ENCODE measurements at regions not wholly inside any gene's neighbourhood (a gene's known extent, or its start where the extent isn't known, plus 50 kb on each side); places are given as distances from the start of the nearest gene placed in this dataset.
A peak's percentile ranks its signal among the peaks of the same experiment; 100 is the strongest.

DNA sequence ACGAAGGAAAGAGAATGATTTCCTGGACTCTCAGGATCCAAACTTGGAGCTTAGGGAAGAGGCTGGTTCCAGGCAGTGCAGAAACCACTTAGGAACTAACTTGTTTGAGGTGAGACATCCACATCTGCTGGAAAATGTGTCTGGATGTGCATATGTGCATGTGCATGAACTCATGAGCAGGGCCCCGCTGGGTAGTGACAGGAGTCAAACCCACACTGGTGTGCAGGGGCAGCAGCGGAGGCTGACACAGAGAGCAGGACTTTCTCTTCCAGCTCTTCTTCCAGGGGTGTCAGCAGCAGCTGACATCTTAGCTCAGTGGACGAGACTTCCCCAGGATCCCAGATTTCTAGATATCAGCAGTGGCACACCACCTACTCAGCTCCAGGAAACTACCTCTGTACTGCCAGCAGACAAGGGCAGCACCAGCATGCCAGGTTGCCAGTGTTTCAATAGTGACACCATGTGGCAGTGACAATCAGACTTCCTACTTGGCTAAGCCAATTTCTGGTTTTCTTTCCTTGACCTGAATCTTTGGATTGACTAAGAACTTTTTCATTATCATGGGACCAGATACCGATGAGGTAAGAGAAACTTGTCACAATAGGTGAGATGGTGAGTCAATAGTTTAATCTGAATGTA is 227.5 kb upstream of the ZC3H12C start:
- FAIRE-seq: no peak

DNA sequence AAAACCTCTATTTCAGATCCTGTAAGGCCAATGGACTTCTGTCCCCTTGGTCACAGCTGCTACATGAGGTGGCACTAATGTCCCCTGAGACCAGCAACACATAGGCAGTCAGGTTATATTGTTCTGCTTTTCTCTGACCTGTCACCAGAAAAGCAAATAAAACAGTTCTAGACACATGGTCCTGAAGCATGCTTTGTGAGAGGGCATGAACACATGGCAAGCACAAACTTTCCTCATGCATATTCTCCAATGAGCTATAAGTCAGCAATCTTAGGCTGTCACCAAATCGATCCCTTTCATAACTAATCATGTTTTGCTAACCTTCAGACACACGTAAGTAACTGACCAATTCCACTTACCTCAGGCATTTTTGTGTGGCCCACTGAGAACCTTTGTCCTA is 225.4 kb upstream of the ZC3H12C start:
- FAIRE-seq: no peak

DNA sequence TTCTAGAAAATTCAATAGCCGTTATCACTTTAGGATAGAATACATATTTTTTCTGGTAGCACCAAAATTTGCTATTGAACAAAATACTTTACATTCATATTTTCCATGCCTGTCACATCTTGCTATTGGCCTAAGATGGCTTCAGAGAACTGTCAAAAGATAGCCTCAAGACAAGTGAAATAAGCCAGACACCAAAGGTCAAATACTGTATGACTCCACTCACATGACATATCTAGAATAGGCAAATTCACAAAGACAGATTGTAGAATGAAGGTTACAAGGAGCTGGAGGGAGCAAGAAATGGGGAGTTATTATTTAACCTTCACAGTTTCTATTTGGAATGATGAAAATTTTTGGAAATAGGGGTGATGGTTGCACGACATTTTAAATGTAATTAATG is 223.7 kb upstream of the ZC3H12C start:
- FAIRE-seq: no peak

DNA sequence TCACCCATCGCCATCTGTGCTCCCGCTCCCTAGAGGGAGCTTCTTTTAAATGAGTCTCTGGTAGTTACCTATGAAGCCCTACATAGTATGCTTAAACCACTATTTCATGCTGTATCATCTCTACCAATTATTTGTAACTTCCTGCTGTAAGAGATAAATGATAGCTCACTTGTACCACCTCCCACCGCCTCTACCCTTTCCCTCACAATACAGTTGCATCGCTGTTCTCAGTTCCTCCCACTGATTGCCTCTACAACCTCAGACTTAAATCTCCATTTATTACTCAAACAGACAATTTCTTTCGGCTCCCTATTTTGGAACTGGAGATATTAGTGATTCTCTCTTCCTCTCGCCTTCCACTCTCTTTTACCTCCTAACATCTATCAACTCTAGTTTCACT is 222.9 kb upstream of the ZC3H12C start:
- FAIRE-seq: no peak

DNA sequence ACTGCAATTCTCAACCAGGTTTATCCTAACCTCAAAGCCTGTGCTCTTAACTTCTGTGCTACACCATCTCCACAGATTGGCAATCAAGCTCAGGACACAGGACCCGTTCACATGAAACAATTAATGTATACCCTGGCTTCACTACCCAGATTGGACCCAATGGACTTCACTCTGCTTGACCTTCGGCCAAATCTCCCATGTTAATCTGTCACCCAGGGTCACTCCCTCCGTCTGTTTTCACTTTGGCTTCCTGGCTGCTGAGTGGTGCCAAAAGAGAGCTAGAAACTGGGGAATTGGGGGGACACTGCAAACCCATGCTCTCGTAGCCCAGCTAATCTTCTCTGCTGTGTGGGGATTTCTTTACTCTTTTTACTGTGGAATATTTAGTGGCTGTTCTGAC is 216.1 kb upstream of the ZC3H12C start:
- FAIRE-seq: no peak

DNA sequence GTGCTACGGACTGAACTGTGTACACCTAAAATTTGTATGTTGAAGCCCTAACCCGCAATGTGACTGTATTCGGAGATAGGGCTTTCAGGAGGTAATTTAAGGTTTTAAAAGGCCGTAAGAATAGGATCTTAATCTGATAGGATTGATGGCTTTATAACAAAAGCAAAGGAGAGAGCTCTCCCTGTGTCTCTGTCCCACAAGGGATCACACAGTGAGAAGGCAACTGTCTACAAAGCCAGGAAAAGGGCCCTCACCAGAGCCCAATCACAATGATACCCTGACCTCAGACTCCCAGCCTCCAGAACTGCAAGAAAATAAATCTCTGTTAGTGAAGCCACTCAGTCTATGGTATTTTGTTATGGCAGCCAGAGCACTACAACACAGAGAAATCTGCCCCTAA is 208.7 kb upstream of the ZC3H12C start:
- no peak for FAIRE-seq

DNA sequence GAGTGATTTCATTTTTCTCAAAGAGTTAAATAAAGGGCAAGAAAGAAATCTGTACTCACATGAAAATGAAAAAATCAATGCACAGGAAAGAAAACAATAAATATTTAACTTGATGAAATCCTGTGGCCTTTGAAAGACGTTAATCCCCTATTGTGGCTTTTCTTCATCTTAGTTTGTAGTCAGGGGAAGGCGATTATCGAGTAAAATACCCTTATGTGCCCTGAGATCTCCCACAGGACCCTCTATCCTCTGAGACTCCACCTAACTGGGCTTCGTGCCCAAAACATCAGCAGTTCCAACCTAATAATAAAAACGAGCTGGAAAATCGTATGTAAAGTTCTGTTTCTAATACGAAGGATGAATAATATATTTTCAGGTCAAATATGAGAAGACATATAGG is 208.2 kb upstream of the ZC3H12C start:
- no peak for FAIRE-seq

DNA sequence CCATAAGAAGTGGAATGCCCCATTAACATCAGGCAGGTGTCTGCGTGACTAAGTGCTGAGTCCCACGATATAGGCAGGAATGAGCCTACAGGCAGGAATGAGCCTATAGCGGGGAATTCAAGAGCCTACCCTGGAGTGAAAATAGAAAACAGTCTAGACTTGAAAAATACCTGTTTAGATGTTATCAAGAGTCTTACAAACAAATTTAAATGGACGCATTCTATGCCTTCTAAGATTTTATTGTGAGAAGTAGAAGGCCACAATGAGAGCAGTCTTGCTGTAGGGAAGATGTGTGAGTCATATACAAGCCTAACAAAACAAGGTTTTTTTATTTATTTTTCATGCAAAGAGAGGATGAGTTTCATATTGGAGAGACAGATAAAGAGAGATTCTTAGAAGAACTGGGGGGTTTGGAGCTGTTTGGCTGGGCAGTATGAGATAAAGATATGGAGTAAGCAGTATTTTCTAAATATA is 200.8 kb upstream of the ZC3H12C start:
- no peak for FAIRE-seq

DNA sequence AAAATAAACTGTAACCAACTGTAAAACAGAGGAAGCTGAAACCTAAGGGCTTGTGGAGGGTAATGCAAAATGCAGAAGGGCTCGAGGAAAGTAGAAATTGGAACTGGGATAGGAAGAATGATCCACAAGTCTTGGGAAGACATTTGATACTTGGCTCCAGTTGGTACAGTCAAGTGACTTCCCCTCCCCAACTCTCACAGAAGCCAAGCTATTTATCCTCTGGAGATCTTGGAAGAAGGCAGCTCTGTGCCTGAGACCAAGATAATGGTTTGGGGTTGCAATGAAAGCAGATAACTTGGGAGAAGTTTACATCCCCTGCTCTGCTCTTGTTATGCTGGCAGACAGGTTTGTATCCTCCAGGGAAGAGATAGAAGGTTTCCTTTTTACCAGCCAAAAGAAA is 198.9 kb upstream of the ZC3H12C start:
- FAIRE-seq: no peak

DNA sequence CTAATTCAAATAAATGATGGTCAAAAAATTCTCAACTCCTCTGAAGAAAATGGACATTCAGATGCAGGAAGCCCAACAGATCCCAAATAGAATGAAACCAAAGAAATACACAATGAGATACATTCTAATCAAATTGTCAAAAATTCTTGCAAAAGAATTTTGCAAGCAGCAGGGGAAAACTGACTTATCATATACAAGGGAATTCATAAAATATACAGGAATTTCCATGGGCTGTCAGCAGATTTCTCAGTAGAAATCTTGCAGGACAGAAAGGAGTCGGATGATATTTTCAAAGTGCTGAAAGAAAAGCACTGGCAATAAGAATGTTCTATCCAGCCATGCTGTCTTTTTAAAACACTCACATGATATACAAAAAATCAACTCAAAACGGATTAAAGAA is 194.6 kb upstream of the ZC3H12C start:
- FAIRE-seq: no peak

DNA sequence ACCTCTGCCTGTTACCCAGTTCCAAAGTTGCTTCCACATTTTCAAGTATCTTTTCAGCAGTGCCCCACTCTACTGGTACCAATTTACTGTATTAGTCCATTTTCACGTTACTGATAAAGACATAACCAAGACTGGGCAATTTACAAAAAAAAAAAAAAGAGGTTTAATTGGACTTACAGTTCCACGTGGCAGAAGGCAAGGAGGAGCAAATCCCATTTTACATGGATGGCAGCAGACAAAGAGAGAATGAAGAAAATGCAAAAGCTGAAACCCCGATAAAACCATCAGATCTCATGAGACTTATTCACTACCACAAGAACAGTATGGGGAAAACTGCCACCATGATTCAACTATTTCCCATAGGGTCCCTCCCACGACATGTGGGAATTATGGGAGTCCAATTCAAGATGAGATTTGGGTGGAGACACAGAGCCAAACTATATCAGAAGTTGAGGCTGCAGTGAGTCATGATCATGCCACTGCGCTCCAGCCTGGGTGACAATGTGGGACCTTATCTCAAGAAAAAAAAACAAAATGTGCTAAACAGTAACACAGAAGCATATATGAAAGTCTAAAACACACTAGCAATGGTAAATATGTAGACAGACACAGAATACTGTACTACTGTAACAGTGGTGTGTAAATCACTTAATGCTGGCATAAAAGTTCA is 190.3 kb upstream of the ZC3H12C start:
- FAIRE-seq: no peak

DNA sequence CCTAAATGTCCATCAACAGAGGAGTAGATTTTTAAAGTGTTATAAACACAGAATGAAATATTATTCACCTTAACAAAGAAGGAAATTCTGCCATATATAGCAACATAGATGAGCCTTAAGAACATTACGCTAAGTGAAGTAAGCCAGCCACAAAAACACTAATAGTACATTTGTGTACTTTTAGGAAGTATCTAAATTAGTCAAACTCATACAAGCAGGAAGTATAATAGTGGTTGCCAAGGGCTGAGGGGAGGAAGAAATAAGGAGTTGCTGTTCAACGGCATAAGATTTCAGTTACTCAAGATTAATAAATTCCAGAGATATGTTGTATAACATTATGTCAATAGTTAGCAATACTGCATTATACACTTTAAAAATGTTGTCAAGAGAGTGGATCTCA is 181.7 kb upstream of the ZC3H12C start:
- no peak for FAIRE-seq

DNA sequence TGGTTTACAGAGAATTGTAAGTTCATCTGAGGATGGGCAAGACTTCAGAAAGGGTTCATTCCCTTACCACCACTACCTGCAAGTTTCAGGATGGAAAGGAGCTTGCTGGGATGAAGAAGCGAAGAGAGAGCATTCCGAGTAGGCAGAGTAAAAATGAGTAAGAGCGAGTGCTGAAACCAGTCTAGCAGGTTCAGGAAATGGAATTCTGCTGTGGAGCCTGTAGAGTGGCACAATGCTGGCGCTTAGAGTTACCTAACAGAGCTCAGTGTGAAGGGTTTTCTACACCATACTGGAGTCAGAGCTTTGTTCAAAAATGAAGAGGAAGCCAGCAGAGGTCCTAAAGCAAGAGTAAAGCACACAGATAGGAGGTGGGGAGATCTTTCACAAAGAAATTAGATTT is 179.2 kb upstream of the ZC3H12C start:
- no peak for FAIRE-seq

DNA sequence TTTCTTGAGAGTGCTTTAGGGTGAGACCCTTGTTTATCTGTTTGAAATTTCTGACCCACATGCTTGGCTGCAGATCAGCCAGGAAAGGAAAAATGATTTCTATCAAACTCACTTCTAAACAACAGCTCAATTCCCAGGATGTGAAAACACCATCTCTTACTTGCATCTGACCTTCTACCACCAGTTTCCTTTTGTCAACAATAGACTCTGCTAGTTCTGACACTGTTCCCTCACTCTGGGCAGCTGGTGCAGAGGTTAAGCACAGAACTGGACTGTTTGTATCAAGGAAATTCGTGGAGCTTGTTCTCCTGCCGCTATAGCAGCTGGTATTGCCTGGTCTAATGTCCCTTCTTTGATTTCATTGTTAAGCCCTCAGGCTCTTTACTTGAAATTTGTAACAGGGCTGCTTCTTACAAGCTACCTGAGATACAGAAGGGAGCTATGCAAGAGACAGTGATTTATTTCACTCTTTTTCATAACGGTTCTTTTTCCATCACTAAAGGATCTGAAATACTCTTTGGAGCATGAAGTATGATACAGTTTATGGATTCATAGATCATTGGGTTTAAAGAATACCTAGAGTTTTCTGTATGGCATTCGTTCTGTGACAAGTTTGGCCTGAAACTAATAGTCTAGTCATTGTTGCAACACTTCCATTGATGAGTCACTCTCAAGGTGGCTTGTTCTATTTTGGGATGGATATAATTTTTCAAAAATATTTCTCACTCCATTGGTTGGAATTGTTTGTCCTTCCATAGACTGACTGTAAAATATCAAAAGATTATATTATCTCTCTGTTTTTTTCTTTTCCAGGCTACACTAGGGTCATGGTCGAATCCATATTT is 178.2 kb upstream of the ZC3H12C start:
- no peak for FAIRE-seq

DNA sequence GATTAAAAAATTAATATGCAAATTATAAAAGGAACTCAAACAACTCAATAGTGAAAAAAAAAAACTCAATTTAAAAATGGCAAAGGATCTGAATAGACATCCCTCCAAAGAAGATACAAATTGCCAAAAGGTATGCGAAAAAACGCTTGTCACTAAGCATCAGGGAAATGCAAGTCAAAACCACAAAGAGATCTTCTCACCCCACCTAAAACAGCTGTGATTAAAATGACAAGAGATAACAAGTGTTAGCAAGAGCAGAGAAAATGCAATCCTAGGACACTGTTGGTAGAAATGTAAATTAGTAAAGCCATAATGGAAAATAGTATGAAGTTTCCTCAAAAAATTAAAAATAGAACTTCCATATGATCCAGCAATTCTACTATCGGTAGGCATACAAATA is 166.3 kb upstream of the ZC3H12C start:
- FAIRE-seq: no peak

DNA sequence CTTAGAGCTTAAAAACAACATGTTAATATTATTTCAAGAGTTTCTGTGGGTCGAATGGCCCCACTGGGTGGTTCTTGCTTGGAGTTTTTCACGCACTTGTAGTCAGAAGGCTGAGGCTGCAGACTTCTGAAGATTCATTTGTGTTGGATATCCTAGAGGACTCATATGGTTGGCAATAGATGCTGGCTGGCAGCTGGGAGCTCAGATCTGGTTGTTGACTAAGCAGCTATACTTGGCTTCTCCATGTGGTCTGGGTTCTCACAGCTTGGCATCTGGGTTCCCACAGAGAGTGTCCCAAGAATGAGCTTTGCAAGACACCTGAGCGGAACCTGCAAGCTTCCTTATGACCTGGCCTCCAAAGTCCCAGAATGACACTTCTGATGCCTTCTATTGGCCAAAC is 163.9 kb upstream of the ZC3H12C start:
- FAIRE-seq: no peak

DNA sequence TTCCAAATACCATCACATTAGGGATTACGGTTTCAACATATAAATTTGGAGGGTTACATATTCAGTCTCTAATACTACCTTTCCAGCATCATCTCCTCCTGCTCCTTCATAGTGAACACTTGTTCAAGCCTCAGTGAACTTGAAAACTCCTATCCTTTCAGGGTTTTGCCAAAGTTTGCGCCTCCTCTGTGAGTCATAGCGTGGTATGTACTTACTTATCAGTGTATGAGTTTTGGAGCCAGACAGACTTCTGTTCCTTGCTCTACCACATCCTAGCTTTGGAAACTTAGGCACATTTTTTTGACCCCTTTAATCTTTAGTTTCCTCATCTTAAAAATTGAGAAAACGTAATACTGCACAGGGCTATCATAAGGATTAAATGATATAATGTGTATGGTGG is 160.1 kb upstream of the ZC3H12C start:
- no peak for FAIRE-seq

DNA sequence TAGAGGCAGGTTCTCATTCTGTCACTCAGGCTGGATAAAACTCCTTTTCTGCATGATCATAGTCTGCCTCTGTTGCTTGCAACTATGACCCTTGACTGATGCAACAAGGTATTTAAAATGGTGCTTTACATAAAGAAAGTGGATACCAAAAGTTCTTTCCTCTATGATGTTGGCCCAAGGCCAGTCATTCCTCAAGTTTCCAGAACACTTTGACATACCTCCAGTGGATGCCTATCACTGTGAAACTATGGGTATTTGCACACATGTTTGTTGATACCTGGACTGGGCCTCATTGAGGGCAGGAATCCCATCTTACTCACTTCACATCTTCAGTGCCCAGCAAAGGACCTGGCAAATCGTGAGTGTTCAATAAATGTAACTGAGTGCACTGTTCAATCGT is 159.0 kb upstream of the ZC3H12C start:
- FAIRE-seq: no peak

DNA sequence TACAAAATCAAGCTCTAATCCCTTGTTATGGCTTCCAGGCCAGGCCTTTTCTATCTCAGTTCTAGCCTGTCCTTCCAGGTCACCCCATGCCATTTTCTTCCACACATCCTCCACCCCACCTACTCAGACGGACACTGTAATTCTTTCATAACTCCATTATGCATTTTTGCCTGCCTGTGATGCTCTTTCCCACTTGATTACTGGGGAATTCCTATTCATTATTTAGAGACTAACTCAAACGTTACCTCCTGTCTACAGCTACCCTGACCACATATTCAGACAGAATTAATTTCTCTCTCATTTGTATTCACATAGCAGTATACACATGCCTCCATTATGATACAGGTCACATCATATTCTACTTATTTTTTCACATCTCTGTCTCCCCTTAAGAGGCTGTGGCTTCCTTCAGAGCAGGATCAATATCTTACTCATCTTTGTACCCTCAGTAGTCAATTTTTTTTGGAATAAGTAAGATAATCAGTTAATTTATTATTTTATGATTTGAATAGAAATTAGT is 156.5 kb upstream of the ZC3H12C start:
- no peak for FAIRE-seq

DNA sequence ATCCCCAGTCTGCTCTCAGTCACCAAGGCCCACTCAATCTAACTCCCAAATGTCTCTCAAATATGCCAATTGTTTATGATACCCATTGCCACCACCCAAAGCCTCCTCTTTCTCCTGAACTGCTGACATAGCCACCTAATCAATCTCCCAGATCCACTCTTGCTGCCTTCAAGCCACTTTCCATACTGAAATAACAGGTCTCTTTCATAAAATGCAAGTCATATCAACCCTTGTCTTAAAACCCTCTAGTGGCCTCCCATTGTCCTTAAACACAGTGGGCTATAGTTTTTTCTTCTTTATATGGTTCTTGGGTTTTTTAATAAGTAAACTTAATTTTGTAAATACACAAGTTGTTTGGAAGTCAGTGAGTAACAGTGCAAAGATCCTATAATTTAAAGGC is 155.2 kb upstream of the ZC3H12C start:
- no peak for FAIRE-seq

DNA sequence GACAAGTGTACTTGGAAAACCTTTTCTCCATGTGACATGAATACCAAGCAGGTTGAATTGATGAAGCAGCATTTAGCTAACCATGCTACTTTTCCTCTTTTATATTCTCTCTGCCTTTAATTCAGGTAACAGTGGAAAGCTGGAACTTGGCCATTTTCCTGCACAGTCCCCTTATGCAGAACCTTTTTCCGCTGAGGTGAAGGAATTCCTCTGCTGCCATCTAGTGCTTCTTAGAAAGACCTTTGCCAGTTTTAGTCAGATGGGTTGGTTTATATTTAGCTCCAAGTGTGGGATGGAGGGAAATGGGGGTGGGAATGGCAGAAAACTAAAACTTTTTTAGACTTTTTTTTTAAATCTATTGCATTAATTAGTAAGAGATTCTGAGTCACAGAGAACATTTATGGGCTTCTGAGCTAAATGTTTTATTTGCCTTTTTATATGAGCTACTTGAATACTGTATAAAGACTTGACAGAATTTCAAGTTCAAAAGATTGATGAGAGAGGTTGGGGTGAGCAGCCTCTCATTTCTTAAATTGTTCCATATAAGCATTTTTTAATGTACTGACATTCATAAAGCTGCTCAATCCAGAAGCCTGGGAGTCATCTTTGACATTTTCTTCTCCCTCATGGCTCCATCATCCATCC is 153.9 kb upstream of the ZC3H12C start:
- FAIRE-seq: peak; percentile 69

DNA sequence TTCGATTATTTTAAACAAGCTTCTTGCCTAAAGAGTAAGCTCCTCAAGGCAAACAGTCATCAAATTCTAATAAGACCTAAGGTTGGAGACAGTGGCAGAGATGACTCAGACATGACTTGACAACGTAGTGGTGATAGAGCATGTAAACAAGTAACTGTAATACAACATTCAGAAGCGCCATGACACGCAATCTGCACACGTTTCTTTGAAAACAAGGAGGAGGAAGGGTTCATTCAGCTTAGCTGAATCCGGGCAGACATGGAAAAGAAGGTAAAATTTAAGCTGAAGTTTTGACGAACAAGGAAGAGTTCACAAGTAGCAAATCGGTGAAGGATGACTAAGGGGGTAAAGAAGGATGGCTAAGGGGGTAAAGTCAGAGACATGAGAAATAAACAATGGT is 152.4 kb upstream of the ZC3H12C start:
- no peak for FAIRE-seq

DNA sequence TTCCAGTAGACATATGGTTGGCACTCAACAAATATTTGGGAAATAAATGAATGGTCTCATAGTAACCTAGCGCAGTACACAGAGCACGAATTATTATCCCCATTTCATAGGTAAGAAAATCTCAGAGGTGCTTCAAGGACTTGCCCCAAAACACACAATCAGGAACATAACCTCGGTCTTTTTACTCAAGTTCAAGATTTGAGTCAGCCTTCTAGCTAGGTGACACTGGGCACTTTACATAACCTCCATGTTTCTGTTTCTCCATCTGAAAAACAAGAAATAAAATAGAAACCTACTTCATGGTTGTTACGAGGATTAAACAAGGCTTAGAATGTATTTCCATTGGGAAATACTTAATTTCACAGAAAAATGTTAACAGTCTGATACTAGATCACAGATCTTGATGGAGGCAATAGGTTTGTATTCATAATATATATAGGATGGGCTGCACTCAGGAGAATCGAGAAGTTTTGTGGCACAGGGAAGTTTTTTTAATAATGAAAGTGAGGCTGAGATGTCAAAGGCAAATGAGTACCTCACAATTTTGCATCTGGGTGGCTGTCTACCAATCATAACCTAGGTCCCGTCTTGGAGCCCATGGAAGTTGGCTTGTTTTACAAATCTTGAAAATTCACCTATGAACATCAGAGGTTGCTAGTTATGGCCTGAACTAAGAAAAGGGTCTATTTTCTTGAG is 147.4 kb upstream of the ZC3H12C start:
- no peak for FAIRE-seq

All from G401.6 (cell line).